Ovary (tissue), 7 donors: ENCODE measurements at regions not wholly inside any gene's neighbourhood (a gene's known extent, or its start where the extent isn't known, plus 50 kb on each side); places are given as distances from the start of the nearest gene placed in this dataset.

Experiments used
- DNase-seq, 5 donors: peaks; one replicate each; pipeline ENCODE4 v3.0.0-alpha.2; 2019 to 2020
- H3K27ac ChIP-seq, 2 donors: fragments of 200-600 bp; one replicate each; pipeline versions ENCODE4 v1.5.1 to v1.8.0; 2019 to 2022
- H3K27me3 ChIP-seq: fragments of 200-600 bp; one replicate; pipeline ENCODE4 v1.8.0; 2022
- H3K36me3 ChIP-seq: fragments of 200-600 bp; sonication (generic); one replicate; pipeline ENCODE4 v1.5.1; 2019
- H3K4me1 ChIP-seq: one replicate; pipeline ENCODE4 v1.8.1; 2013; ENCODE audit warnings: mild to moderate bottlenecking, moderate library complexity; ENCODE audit not compliant: insufficient read depth
- H3K4me3 ChIP-seq: fragments of 200-600 bp; sonication (generic); one replicate; pipeline ENCODE4 v1.5.1; 2017
- H3K9me3 ChIP-seq, 2 donors: fragments of 200-600 bp in 1 of 2; sonication (generic) in 1 of 2; one replicate each; pipeline versions ENCODE4 v1.5.1 to v1.8.1; 2013 to 2019; ENCODE audit warnings: mild to moderate bottlenecking in 1 of 2, moderate library complexity in 1 of 2
- CTCF ChIP-seq, 3 donors: fragments of 450-650 bp in 2 of 3; fragments of 200-600 bp in 1 of 3; IDR thresholded peaks; one replicate each; pipeline versions ENCODE4 v1.5.1 to v1.8.0; 2016 to 2022; ENCODE audit warnings: antibody characterized with exemption in 3 of 3, mild to moderate bottlenecking in 1 of 3
- EP300 ChIP-seq: sonication (generic); formaldehyde crosslinking; IDR thresholded peaks from one replicate; pipeline ENCODE4 v1.6.1; 2017; ENCODE audit warnings: antibody characterized with exemption
- POLR2A ChIP-seq: fragments of 450-650 bp; IDR thresholded peaks from one replicate; pipeline ENCODE4 v1.6.1; 2017; ENCODE audit warnings: antibody characterized with exemption, mild to moderate bottlenecking, moderate library complexity
- WGBS, 3 donors: extraction: QIAGEN DNeasy Blood & Tissue Kit in 1 of 3; methylation state at CpG; one replicate each; pipeline versions ENCODE4 v1.1.5 to v1.1.7; 2013 to 2017; 5-methylcytosine and 5-hydroxymethylcytosine counted together
- intact Hi-C, 4 donors: fragments of 100-400 bp; cut with DNase I; formaldehyde crosslinking; loops; one replicate each; pipeline versions ENCODE4 v1.11.0 to v1.15.1; 2022 to 2023
- donor health status: DM: no; HTN: no; CAD: no; lungs with moderate emphysema.
- donor health status: DM: no; HTN: no; CAD: no.
- donor health status: Bipolar disorder and iron deficiency.
- donor health status: DM: no; HTN: no; CAD: no.
- donor health status: DM: yes; HTN: yes; CAD: no.

- Histone ChIP-seq H3K9me3 (no peaks in the 10 kb centered on the region), H3K4me3 (no peak overlapping the region), H3K36me3 (no peaks in the 10 kb centered on the region), H3K27ac (no peak overlapping the region), H3K4me1 (no peaks in the 10 kb centered on the region), H3K27me3 (no peaks in the 10 kb centered on the region)
- intact Hi-C loops: no loop called here
- TF ChIP-seq POLR2A (no peak), CTCF (IDR thresholded peaks at IDR 0.05) (no peak), EP300 (no peak)
- DNase-seq: no peak
- 40 to 43% (median 41%) methylated on average over 16 of the region's 16 CpGs for WGBS, 3 donors
Observed at GRCh38 chr9:135297456-135298075, 182.0 kb upstream of the PPP1R26 start.

GRCh38 chr9:135299239-135299590 is 180.4 kb upstream of the PPP1R26 start:
- H3K27ac ChIP-seq: no peak overlapping the region
- no peak overlapping the region for H3K4me3 ChIP-seq
- H3K4me1 ChIP-seq: no peaks in the 10 kb centered on the region
- no peaks in the 10 kb centered on the region for H3K36me3 ChIP-seq
- H3K27me3 ChIP-seq: no peaks in the 10 kb centered on the region
- no peak for DNase-seq
- intact Hi-C loops: no loop called here
- TF ChIP-seq EP300 (no peak), POLR2A (no peak), CTCF (IDR thresholded peaks at IDR 0.05) (no peak)
- H3K9me3 ChIP-seq: no peaks in the 10 kb centered on the region
- WGBS, 3 donors: 47 to 72% (median 53%) methylated on average over 10 of the region's 10 CpGs

GRCh38 chr9:135299651-135300345 is 179.8 kb upstream of the PPP1R26 start:
- Histone ChIP-seq H3K36me3 (no peaks in the 10 kb centered on the region), H3K4me3 (no peak overlapping the region), H3K27ac (no peak overlapping the region), H3K9me3 (no peaks in the 10 kb centered on the region), H3K27me3 (no peaks in the 10 kb centered on the region), H3K4me1 (no peaks in the 10 kb centered on the region)
- intact Hi-C loops: no loop called here
- no peak for TF ChIP-seq CTCF (IDR thresholded peaks at IDR 0.05)
- TF ChIP-seq EP300: no peak
- TF ChIP-seq POLR2A: no peak
- no peak for DNase-seq
- 71 to 79% (median 76%) methylated on average over 16 of the region's 16 CpGs for WGBS, 3 donors

GRCh38 chr9:135300346-135301141 is 179.0 kb upstream of the PPP1R26 start:
- Histone ChIP-seq H3K36me3 (no peaks in the 10 kb centered on the region), H3K4me3 (no peak overlapping the region), H3K27ac (no peak overlapping the region), H3K27me3 (no peaks in the 10 kb centered on the region), H3K4me1 (no peaks in the 10 kb centered on the region), H3K9me3 (no peaks in the 10 kb centered on the region)
- TF ChIP-seq CTCF (IDR thresholded peaks at IDR 0.05) (no peak), POLR2A (no peak), EP300 (no peak)
- no peak for DNase-seq
- intact Hi-C loops: no loop called here
- 36 to 49% (median 45%) methylated on average over 21 of the region's 21 CpGs for WGBS, 3 donors
